ENCODE measurements at regions not wholly inside any gene's neighbourhood (a gene's known extent, or its start where the extent isn't known, plus 50 kb on each side); places are given as distances from the start of the nearest gene placed in this dataset.

GRCh38 chr2:147297820-147298219 is 547.0 kb upstream of the ACVR2A start:
- BruUV-seq (replicated peaks): no TSS peak
- TF ChIP-seq CTCF (IDR thresholded peaks at IDR 0.05): no peak
- no peak for TF ChIP-seq TCF7L2 (IDR thresholded peaks at IDR 0.05; ENCODE audit: low read depth, low read length)
- no peak for TF ChIP-seq REST (IDR thresholded peaks at IDR 0.05; ENCODE audit: insufficient read depth in 1 of 2, low read depth in 2 of 2, low read length in 1 of 2)
- TF ChIP-seq POLR2AphosphoS5 (IDR thresholded peaks at IDR 0.05; ENCODE audit: low read depth, low read length): no peak
- TF ChIP-seq SIN3A (IDR thresholded peaks at IDR 0.05; ENCODE audit: borderline replicate concordance, insufficient read depth, low read depth, low read length): no peak
- intact Hi-C loops (cut with micrococcal nuclease; ENCODE audit: unreplicated experiment): no loop called here
- no peaks in the 10 kb centered on the region for H3K36me3 ChIP-seq (ENCODE audit: control insufficient read depth, insufficient read depth, low read length)
- ChIA-PET CTCF (no interaction called here), POLR2A (no interaction called here)
- ATAC-seq (no peak), DNase-seq (ENCODE audit: low read depth, low spot score) (no peak)
- H3K27ac ChIP-seq (ENCODE audit: low read length): no peak overlapping the region
- no peaks in the 10 kb centered on the region for H3K4me1 ChIP-seq (ENCODE audit: control insufficient read depth, insufficient read depth, low read length)
- in situ Hi-C loops (cut with HindIII; ENCODE audit: low pct_unique_long_range_greater_than_20kb, low sequenced_read_pairs): no loop called here
- H3K9me3 ChIP-seq (ENCODE audit: control insufficient read depth, insufficient read depth, low read depth, low read length): no peaks in the 10 kb centered on the region
- no peak overlapping the region for H3K4me3 ChIP-seq (ENCODE audit: low read depth in 2 of 2, low read length in 2 of 2)
- no peaks in the 10 kb centered on the region for H3K27me3 ChIP-seq (ENCODE audit: control insufficient read depth, insufficient read depth, low read length)

- no peak for DNase-seq (ENCODE audit: low read depth, low spot score)
- Histone ChIP-seq H3K36me3 (ENCODE audit: control insufficient read depth, insufficient read depth, low read length) (no peaks in the 10 kb centered on the region; the same call in 1 of the 2 replicates), H3K9me3 (ENCODE audit: control insufficient read depth, insufficient read depth, low read depth, low read length) (no peaks in the 10 kb centered on the region), H3K4me3 (ENCODE audit: low read depth in 2 of 2, low read length in 2 of 2) (no peak overlapping the region), H3K27ac (ENCODE audit: low read length) (no peak overlapping the region), H3K4me1 (ENCODE audit: control insufficient read depth, insufficient read depth, low read length) (no peaks in the 10 kb centered on the region), H3K27me3 (ENCODE audit: control insufficient read depth, insufficient read depth, low read length) (no peaks in the 10 kb centered on the region)
- ChIA-PET POLR2A (no interaction called here), CTCF (no interaction called here)
- TF ChIP-seq POLR2AphosphoS5 (IDR thresholded peaks at IDR 0.05; ENCODE audit: low read depth, low read length): no peak
- TF ChIP-seq SIN3A (IDR thresholded peaks at IDR 0.05; ENCODE audit: borderline replicate concordance, insufficient read depth, low read depth, low read length): no peak
- no peak for TF ChIP-seq CTCF (IDR thresholded peaks at IDR 0.05)
- intact Hi-C loops (cut with micrococcal nuclease; ENCODE audit: unreplicated experiment) (no loop called here), in situ Hi-C loops (cut with HindIII; ENCODE audit: low pct_unique_long_range_greater_than_20kb, low sequenced_read_pairs) (no loop called here)
- ATAC-seq: no peak
- BruUV-seq (replicated peaks): no TSS peak
These were observed 549.9 kb upstream of the ACVR2A start for GRCh38 chr2:147294825-147295392.
